C4-2B (cell line): ENCODE measurements at regions not wholly inside any gene's neighbourhood (a gene's known extent, or its start where the extent isn't known, plus 50 kb on each side); places are given as distances from the start of the nearest gene placed in this dataset.

Source experiments
- H3K27ac ChIP-seq: fragments of 450-650 bp; 2 replicates; pipeline ENCODE4 v1.5.1; 2017
- CTCF ChIP-seq: fragments of 450-650 bp; conservative IDR thresholded peaks from 2 replicates; pipeline ENCODE4 v1.5.1; 2017; ENCODE audit warnings: mild to moderate bottlenecking
- ZFX ChIP-seq: fragments of 450-650 bp; IDR thresholded peaks from 2 replicates; pipeline ENCODE4 v1.6.1; 2017

GRCh38 chr6:150730801-150731457 is 131.2 kb downstream of the PLEKHG1 start:
- H3K27ac ChIP-seq, result no peak overlapping the region
- TF ChIP-seq CTCF (no peak), ZFX (no peak)

- TF ChIP-seq ZFX (no peak), CTCF (no peak)
- H3K27ac ChIP-seq, result no peak overlapping the region
These were observed 132.6 kb upstream of the MTHFD1L start for GRCh38 chr6:150732765-150733539.

GRCh38 chr6:150733726-150734125 is 131.8 kb upstream of the MTHFD1L start:
- H3K27ac ChIP-seq, result no peak overlapping the region
- no peak for TF ChIP-seq CTCF

GRCh38 chr6:150734235-150734634 is 131.3 kb upstream of the MTHFD1L start:
- no peak overlapping the region for H3K27ac ChIP-seq
- TF ChIP-seq ZFX, result no peak
- TF ChIP-seq CTCF, result no peak

GRCh38 chr6:150735341-150735851 is 130.1 kb upstream of the MTHFD1L start:
- H3K27ac ChIP-seq, result no peak overlapping the region
- no peak for TF ChIP-seq ZFX
- no peak for TF ChIP-seq CTCF

GRCh38 chr6:150738092-150738629 is 127.3 kb upstream of the MTHFD1L start:
- no peak for TF ChIP-seq ZFX
- no peak for TF ChIP-seq CTCF
- no peak overlapping the region for H3K27ac ChIP-seq

GRCh38 chr6:150739711-150740349 is 125.7 kb upstream of the MTHFD1L start:
- no peak overlapping the region for H3K27ac ChIP-seq
- no peak for TF ChIP-seq CTCF
- TF ChIP-seq ZFX, result no peak
